GM19035 (cell line): ENCODE measurements at regions not wholly inside any gene's neighbourhood (a gene's known extent, or its start where the extent isn't known, plus 50 kb on each side); places are given as distances from the start of the nearest gene placed in this dataset.
"Not testable (repeated sequence)": the region's sequence is repeated elsewhere in the genome, so short reads cannot be mapped to it uniquely, and the experiment has no call there.

Source experiments
- ATAC-seq: cut with Tn5 transposase; IDR thresholded peaks from one replicate; pipeline ENCODE4 v1.9.1; 2021; ENCODE audit not compliant: unreplicated experiment

DNA sequence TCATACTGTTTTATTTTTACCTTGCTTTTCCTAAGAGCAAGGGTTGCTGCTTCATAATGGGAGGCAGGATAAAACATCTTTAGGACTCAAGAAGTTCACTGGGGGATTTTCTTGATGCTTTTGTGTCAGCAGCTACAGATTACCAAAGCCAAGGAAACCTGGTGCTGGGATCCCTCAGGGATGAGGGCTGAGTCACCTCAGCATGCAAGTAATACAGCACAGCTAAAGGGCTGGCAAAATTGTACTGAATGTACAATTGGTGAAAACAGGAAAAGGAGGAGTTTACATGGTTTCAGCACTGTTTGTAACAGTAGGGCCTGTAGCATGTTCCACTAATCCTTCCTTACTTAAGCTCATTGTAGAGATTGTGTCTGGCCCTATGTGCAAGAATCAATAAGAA lies 1056.8 kb downstream of the SORCS1 start:
- no peak for ATAC-seq

DNA sequence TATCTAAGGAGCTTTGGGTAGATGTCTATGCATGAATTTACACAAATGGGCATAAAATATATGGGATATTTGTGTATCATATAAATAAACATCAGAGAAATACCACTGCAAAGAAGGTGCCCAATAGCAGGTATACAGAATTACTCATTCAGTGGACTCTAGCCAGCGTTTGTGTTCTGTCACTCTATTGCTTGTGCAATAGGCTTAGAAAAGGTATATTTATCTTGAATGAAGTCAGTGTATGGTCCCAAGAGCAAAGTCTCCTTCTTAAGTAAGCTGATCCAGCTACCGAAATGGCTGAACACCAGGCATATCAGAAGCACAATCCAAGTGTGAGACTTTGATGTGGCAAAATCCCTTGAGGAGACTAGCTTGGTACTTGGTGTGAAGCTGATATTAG lies 1058.4 kb downstream of the SORCS1 start:
- ATAC-seq, result no peak

DNA sequence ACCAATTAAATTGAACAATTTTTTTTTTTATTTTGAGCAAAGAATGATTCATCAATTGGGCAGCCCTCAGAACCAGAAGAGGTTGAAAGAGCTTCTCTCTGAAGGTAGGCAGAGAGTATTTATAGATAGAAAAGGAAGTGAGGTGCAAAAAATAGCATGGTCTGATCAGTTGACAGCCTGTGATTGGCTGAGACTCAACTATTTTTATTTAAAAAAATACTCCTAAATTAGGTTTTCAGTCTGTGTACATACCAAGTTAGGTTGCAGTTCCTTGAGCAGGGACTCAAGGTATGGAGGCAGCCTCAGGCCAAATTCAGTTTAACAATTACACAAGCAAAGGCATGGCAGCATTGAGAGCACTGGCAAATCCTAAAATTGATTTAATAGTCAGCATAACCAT lies 1074.7 kb downstream of the SORCS1 start:
- no peak for ATAC-seq

DNA sequence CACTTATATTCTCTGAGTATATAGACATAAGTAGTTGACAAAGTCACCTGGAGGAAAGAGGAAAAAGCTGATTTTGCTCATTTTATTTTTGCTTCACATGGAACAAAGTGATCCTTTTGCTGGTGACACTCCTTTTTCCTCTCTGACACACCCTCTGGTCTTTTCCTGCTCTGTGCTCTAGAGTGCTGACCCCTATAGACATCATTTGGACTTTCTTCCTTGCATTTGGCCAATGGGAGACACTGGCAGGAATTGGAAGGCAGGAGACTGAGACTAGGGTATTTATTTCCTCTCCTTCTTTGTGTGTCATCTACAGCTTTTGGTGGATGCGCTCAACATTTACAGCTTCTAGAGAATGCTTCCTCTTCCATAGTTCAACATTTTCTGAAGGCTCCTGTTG lies 1078.1 kb downstream of the SORCS1 start:
- no peak for ATAC-seq

DNA sequence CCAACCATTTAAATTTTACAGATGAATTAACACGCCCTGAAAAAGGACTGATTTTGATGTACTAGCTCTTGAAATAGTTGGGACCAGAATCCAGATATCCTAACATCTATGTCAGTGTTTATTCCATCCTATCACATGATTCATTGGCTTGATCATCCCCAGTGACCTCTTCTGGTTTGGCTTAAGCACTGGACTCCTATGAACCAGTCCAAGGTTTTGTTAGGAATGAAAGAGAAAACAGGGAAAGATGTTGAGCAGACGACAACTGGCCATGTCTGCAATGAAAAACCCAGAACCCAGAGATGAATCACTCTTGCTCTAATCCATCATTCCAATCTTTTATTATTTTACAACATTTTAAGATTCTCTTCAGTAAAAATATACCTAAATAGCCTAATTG lies 1080.9 kb downstream of the SORCS1 start:
- no peak for ATAC-seq

DNA sequence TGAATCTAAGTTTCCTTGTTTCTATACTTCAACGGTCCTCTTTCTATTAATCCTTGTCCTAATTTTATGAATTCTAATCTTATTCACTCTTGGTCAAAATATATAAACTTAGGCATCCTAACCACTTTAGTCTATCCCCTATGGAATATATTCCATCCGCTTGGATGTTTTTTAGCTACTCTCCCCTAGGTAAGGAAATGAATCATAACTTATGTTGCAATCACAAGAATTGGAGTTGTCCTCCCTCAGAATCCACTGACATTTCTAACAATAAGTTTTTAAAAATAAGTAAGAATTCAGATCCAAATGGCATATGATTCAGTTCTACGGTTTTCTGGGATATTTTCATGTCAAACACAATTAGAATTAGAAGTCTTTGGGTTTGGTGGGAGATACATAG lies 1081.6 kb downstream of the SORCS1 start:
- ATAC-seq, result no peak

GRCh38 chr10:106078895-106079576 lies 1085.5 kb downstream of the SORCS1 start:
- no peak for ATAC-seq

DNA sequence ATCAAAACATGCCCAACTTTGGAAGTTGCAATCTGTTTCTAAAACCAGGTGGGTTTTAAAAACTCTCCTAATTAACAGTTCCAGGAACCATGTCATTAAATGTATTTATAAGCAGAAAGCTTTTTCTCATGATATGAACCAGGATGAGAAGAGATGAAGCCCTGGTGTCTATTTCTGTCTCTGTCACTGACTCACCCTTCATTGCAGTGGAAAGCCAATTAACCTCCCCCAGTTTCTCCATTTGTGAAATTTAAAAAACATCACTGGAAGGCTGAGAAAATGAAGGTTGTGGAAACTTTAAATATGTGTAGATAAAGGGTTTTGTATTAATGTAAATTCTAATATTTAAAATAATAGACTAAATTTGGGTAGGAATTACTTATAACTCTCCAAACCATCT lies 1088.0 kb downstream of the SORCS1 start:
- ATAC-seq, result no peak

DNA sequence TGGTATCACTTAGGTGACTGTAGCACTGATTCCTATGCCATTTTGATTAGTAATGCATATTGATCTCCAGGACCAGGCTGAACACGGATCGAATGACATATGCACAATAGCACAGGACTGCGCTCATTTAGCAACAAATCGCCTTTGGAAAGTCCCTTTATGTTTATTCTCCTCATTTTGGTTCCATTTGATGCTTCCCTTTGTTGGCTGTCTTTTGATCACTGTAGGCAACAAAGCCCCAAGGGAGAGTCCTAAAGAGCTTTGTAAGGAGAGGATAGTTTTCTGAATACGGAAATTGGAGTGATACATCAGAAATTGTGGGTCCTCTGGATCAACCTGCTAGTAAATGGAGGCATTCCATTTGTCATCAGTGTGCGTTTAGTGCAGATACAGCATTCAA lies 1111.4 kb downstream of the SORCS1 start:
- ATAC-seq, result no peak

- no peak for ATAC-seq
These were observed 1120.0 kb downstream of the SORCS1 start for GRCh38 chr10:106044503-106044902.

DNA sequence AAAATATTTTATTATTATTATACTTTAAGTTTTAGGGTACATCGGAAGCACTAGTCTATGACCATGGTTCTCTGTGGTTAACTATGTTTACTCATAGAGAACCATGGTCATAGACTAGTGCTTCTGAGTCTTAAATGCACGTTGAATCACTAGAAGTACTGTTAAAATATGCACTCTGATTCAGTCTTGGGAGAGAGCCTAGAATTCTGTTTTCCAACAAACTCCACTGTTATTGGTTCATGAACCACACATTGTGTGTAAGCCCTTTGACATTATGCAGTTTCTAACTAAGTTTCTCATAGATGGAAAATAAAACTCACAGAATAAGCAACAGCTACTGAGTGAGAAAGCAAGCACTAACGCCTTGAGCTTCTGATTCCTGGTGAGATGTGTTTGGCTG lies 1120.6 kb downstream of the SORCS1 start:
- ATAC-seq, result no peak

- ATAC-seq, result no peak
These were observed 1126.3 kb downstream of the SORCS1 start for GRCh38 chr10:106038246-106038645.

- no peak for ATAC-seq
These were observed 1131.4 kb downstream of the SORCS1 start for GRCh38 chr10:106033065-106033464.

DNA sequence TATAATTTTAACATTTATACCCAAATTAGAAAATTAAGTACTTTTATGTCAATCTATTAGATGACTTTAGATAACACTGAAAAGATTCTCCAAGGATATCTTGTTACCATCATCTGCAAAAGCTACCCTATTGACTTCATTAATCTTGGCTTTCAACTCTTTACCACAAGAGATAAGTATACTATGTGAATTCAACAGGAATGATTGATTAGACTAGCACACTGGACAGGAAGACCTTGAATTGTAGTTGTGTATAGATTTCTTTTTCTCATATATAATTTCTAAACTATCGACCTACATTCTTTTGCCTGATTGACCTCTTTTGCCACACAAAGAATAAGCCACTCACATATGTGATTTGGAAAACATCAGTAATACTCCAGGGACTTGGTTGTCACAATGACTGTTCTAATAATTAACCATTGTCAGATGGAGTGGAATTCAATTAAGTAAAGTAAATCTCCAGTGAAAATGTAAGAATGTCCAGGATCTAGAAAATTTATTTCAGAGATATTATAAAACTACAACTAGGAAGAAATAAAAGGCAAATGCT lies 1132.0 kb downstream of the SORCS1 start:
- ATAC-seq, result no peak

GRCh38 chr10:106027240-106027639 lies 1137.3 kb downstream of the SORCS1 start:
- no peak for ATAC-seq

DNA sequence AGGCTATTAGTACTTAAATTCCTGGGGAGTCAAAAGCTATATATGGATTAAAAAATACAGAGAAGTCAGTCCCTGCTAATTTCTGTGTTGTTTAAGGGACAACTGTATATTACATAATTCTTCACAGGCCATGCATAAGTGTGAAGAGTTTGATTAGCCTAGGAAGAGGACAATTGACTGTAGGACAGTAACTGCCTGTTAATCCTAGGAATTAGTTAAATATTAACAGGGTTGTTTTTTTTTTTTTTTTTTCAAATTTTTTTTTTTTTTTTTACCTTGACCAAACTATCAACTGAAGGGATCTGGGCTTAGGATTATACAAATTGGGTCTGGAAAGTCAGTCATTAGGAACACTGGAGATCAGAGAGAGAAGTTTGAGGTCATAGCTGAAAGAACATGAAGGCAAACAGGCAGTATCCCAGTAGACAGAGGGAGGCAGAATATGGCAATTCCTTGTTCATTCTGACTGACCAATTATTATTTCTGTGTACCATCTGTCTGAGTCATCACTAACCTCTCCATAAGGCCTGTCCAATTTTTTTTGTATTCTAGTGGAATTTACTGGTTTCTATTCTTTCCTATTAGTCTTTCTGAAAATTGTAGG lies 1139.2 kb downstream of the SORCS1 start:
- ATAC-seq, result no peak

DNA sequence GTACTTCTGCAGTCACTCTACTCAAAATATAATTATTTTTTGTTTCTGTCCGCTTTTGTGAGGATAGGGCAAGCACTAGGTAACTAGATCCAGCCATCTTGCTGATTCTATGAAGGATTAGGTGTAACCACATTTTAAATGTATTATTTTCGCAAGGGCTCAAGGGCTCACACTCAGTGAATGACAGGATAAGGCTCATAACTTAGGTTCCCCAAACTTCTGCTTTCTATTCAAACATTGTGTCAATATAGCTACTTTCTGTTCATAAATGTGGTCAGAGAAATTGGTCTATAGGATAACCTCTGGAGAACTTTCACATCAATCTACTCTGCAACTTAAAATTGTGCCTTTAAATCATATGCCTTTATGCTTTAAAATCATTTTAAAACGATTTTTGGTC lies 1141.2 kb downstream of the SORCS1 start:
- no peak for ATAC-seq

DNA sequence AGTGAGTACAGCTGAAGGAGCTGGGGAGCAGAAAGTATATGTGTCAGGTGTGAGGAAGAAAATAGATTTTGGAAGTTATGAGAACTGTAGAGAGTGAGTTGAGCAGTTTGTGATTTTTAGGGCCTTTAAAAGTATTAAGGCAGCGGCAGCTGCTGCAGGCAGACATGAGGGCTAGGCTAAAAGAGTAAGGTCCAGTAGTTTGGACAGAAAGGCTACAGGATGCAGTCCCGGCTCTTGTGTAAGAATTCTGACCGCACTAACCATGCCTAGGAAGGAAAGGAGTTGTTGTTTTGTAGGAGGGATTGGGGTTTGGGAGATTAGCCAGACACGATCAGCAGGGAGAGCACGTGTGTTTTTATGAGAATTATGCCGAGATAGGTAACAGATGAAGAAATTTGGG lies 1144.9 kb downstream of the SORCS1 start:
- not testable (repeated sequence) for ATAC-seq

DNA sequence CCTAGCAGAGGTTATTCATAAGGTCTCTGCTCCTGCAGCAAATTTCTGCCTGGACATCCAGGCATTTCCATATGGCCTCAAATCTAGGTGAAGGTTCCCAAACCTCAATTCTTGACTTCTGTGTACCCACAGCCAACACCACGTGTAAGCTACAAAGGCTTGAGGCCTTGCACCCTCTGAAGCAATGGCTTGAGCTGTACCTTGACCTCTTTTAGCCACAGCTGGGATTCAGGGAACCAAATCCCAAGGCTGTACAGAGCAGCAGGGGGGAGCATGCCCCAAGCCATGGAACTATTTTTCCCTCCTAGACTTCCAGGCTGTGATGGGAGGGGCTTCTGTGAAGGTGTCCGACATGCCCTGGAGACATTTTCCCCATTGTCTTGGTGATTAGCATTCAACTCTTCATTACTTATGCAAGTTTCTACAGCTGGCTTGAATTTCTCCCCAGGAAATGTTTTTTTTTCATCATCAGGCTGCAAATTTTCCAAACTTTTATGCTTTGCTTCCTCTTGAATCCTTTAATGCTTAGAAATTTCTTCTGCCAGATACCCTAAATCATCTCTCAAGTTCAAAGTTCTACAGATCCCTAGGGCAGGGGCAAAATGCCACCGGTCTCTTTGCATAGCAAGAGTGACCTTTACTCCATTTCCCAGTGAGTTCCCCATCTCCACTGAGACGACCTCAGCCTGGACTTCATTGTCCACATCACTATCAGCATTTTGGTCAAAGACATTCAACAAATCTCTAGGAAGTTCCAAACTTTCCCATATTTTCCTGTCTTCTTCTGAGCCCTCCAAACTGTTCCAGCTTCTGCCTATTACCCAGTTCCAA lies 1148.9 kb downstream of the SORCS1 start:
- ATAC-seq, result not testable (repeated sequence)

DNA sequence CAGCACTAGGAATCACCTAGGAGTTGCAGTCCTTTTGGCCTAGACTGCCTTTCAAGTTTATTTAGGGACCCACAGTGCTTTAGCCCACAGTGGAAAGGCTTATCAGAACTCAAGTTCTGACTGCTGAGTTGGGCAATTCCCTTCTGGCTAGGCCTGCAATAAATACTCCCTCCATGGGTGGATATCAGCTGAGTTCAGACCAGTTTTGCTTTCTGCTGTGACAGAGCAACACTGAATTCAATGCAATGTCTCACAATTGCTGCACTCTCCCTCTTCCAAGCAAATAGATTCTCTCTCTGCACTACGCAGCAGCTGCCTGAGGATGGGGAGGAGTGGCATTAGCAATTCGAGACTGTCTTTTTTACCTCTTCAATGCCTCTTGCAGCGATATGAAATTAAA lies 1153.3 kb downstream of the SORCS1 start:
- ATAC-seq, result no peak

DNA sequence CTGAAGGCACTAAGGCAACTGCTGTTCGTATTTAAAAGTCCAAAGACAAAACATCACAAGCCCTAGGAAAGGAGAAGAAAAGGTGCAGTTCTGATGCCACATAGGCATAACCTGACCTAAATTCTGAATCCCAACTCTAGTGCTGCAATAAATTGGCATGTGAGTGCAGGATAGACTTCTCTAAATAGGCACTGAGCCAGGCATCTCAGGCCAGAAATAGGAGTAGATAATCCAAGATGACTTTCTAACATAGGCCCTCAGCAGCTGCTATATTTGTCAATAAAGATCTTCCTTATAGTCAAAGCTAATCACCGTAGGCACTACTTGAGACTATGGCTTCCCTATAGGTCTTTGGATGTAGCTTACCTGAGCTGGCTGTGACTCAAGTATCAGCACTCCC lies 1163.8 kb downstream of the SORCS1 start:
- ATAC-seq, result no peak

DNA sequence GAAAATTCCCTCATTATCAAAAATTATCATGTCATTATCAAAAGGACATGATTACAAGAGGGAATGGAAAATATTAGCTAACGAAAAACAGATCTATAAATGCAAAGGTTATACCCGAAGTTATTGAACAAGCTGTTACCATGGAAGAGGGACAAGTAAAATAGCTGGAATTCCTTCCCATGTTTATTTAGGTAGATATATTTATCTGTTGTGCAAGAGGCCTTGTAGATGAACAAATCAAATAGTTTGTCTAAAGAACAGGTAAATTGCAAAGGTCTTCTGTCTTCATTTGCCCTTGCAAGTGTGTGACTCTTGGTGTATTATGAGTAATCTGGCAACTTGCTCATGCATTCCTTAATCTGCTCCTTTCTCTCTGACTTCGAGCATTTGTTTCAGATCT lies 1170.9 kb downstream of the SORCS1 start:
- ATAC-seq, result no peak
